ENCODE measurements at regions not wholly inside any gene's neighbourhood (a gene's known extent, or its start where the extent isn't known, plus 50 kb on each side); places are given as distances from the start of the nearest gene placed in this dataset.
"Not testable (repeated sequence)": the region's sequence is repeated elsewhere in the genome, so short reads cannot be mapped to it uniquely, and the experiment has no call there.

- peak in 1 of 3 donors; percentile 13 for DNase-seq
Observed at GRCh38 chr3:34109846-34110245, 311.4 kb downstream of the PDCD6IP start.

- DNase-seq: no peak
Observed at GRCh38 chr3:34111361-34111760, 312.9 kb downstream of the PDCD6IP start.

- not testable (repeated sequence) for DNase-seq
Observed at GRCh38 chr3:34112261-34112660, 313.8 kb downstream of the PDCD6IP start.

DNA sequence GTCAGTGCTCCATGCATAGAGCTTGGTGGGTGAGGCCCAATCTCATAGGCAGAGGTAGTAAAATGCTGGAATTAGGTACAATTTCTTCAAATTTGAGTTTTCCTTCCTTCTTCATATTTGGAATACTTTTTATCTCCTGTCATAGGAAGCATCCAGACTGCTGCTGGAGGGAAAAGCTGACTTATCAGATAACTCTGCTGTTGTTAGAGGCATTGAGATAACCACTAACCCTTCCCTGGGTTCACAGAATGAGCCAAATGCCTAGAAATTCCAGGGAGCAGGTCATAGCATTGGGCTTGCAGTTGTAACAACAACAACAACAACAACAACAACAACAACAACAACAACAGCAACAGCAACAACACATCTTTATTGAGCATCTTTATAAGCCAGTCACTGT, 332.7 kb downstream of the PDCD6IP start:
- no peak for DNase-seq

- peak in 1 of 3 donors; percentile 18 for DNase-seq
Observed at GRCh38 chr3:34132069-34132692, 333.8 kb downstream of the PDCD6IP start.

DNA sequence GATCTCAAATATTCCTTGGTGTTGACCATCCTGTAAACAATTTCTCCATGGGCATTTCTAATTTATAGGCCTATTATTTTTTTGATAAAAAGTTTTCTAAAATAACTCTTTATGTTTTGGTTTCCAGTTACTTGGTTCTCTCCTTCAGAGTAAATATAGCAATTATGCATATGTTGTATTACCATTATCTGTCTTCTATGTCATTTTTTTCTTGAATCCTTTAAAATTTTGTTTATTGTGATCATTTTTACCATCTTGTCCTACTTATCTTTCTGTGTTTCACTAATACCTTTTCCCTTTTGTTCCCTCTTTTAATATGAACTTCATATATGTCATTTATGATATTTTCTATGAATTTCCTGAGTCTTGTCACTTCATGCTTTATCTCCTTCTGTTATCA, 341.1 kb downstream of the PDCD6IP start:
- DNase-seq: no peak

GRCh38 chr3:34140616-34141015, 342.2 kb downstream of the PDCD6IP start:
- DNase-seq: no peak

DNA sequence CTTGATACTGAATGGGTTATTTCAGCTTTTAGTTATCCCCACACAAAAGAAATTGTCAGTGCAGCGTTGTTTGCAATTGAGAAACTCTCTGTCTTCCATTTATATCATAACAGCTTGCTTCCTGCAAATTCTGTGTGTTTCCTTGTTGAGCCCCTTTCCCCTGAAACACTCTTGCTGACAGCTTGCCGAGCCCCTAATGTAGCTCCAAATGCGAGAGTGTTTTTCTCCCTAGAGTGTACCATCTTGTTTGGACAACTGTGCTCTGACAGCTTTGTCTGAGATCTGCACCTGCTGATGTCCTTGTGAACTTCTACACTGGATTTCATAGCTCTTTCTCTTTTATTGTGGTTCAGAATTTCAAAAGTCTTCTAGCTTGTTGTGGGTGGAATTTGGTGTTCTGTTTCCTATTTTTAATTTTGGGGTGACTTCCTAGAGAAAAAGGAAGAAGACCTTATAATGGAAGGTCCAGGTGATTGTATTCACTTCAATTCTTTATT, 343.5 kb downstream of the PDCD6IP start:
- DNase-seq: no peak

GRCh38 chr3:34145796-34146195, 347.4 kb downstream of the PDCD6IP start:
- DNase-seq: no peak

DNA sequence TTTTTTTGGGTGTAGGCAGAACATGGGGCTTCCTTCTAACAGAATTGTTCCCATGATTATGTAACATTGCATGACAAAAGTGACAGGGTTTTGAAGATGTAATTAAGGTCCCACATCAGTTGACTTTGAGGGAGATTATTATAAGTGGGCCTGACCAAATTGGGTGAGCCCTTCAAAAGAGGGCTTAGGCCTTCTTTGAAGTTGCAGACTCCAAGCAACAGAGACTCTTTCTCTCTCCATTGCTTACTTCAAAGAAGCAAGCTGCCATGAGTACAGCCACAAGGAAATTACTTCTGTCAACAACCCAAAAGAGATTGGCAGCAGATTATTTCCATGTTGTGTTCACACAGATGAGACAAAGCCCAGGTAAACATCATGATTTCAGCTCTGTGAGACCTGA, 348.2 kb downstream of the PDCD6IP start:
- no peak for DNase-seq

GRCh38 chr3:34150992-34151391, 352.6 kb downstream of the PDCD6IP start:
- no peak for DNase-seq

DNA sequence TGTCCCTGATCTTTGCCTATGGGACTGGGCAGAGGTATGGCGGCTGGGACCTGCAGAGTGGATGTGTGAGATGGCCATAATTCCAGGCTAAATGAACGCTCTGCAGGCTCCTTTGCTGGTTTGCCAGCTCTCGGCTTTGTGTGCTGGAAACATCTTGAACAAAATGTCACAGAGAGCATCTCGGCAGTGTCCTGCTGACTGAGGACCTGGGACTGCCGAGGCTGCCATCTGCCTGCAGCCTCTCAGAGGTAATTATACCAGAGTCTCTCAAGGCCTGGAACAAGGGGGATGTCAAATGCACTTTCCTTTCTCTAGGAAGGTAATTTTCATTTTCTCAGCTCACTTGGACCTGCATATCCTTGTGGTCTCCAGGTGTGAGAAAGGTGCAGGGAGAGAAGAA, 354.2 kb downstream of the PDCD6IP start:
- no peak for DNase-seq

DNA sequence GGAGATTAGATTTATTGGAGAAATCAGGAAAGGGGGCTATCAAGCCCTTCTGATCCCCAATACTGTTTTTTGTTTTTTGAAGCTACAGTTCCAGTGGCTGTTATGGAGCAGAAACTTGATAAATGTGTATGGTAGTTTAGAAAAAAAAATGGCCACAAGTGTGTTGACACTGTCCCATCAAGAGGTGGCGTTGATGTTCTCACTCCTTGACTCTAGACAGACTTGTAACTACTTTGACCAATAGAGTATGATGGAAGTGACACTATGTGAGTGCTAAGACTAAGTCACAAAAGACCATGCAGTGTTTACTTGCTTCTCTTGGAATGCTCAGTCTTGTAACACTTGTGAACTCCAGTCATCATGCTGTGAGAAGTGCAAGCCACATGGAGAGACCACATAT, 356.7 kb downstream of the PDCD6IP start:
- DNase-seq: no peak

- DNase-seq: no peak
Observed at GRCh38 chr3:34155666-34156065, 357.2 kb downstream of the PDCD6IP start.

- no peak for DNase-seq
Observed at GRCh38 chr3:34157491-34157890, 359.1 kb downstream of the PDCD6IP start.

DNA sequence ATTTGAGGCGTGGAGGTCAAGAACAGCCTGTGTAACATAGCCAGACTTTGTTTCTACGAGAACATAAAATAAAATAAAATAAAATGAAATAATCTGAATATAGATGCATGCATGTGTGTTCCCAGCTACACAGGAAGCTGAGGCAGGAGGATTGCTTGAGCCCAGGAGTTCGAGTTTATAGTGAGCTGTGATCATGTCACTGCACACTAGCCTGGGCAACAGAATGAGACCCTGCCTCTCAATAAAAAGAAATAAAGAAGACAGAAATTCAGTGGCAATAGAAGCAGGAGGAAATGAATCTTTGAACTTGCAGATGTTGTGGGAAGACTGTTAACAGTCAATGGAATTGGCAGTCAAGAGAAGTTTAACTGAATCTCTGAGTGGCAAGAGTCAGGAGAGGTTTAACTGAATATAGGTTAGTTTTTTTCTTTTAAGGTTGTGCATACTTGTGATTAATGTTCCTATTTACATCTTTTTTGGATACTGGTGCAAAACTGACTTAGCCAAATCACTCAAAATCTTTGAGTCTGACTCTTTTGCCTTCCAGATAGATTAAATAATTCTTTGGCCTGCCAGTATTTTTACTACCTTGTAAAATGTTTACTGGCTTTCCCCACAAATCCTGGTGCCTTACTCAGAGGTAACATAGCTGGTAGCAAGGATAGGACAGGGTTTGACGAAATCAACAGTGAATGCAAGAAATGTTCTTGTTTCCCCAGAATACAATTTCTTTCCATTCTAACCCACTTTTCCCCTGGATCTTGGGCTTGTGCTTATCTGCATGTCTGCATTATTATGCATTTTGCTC, 361.4 kb downstream of the PDCD6IP start:
- DNase-seq: no peak

- DNase-seq: not testable (repeated sequence)
Observed at GRCh38 chr3:34169636-34170035, 371.2 kb downstream of the PDCD6IP start.

DNA sequence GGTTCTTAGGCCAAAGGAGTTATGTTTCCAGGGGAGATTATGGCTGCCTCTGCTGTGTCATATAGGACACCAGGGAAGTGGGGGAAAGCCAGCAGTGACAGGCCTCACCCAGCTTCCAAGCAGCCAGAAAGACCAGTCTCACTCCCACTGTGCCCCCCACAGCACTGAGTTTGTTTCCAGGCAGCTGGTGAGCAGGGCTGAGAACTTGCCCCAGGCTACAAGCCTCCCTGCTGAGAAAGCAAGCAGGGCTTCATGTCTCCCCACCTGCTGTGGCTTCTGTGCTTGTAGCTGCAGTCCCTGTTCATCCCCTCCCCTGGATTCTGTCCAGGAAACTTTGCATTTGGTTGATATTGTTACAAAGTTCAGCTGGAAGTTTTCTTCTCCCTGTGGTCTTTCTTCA, 376.3 kb downstream of the PDCD6IP start:
- DNase-seq: no peak

DNA sequence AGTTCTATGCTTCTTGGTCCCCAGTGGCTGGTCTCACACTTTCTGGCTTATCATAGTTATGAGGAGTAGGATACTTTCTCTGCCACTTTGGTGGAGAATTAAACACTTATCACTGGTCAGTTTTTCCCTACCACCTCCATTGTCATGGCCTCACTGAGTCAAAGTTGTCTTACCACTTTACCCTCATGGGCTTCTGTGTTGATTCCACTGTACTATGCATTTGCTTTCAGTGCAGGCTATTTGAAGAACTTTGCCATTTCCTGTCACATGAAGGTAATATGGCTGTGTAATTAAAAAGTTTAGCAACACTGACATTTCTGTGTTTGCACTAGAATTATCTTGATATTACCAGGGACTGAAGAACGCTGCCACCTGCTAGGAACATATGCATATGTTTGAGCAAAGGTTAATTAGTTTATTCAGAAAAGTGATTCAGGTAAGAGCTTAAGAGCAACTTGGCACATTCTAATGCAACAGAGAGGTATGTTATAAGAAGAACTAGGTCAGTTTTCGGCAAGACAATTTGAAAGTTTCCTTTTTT, 377.3 kb downstream of the PDCD6IP start:
- no peak for DNase-seq

DNA sequence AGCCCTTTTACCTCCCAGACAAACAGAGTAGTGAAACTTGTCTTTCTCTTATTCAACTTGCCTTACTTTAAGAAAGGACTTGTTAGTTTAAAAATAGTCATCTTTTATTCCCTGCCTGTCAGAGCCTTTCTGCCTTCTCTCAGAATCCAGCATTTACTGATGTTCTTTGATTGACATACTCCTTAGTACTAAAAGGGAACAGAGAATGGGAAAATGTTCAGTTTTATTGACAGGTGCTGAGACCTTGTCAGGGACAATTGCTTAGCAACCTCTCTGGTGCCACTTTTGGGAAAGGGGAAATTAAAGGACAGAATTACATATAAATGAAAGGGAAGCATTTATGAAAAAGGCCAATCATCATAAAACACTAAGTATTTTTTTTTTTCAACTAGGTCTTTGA, 378.3 kb downstream of the PDCD6IP start:
- DNase-seq: no peak

DNA sequence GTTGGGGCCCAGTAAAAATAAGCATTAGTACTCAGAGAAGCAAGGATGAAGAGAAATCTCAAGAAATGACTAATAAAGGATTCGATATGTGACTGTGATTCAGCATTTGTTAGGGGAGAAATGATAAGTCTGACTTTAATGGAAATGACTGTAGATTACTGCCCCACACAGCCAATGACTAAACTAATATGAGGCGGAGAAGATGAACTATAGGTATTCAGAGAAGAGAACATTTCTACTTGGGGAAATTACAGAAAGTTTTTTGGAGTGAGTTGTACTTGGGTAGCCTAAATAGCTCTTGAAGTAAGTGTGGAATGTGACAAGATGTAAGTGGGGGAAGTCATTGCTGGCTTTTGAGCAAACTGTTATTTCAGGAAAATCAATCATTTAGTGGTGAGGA, 380.0 kb downstream of the PDCD6IP start:
- peak in 1 of 3 donors; percentile 82 for DNase-seq

GRCh38 chr3:34179716-34180115, 381.3 kb downstream of the PDCD6IP start:
- no peak for DNase-seq

GRCh38 chr3:34180532-34180931, 382.1 kb downstream of the PDCD6IP start:
- no peak for DNase-seq

All from muscle of back (tissue), 3 donors.